ENCODE measurements at regions not wholly inside any gene's neighbourhood (a gene's known extent, or its start where the extent isn't known, plus 50 kb on each side); places are given as distances from the start of the nearest gene placed in this dataset.

- H3K9me2 ChIP-seq (replicated peaks; ENCODE audit: insufficient read depth, low read length): no peaks in the 10 kb centered on the region
- H3K27ac ChIP-seq (ENCODE audit: low read depth, low read length): no peak overlapping the region
- no peak for TF ChIP-seq EZH2phosphoT487 (conservative IDR thresholded peaks at IDR 0.05; ENCODE audit: low read length)
- no peak overlapping the region for H3K4me3 ChIP-seq (ENCODE audit: insufficient read depth, low read length, poor library complexity, severe bottlenecking)
- no peaks in the 10 kb centered on the region for H3F3A ChIP-seq (ENCODE audit: insufficient read depth)
- H3K27me3 ChIP-seq (ENCODE audit: low read length): no peaks in the 10 kb centered on the region
- H3K4me2 ChIP-seq (ENCODE audit: low read depth, low read length, poor library complexity, severe bottlenecking): no peak overlapping the region
- no peaks in the 10 kb centered on the region for H3K79me2 ChIP-seq (ENCODE audit: insufficient read depth, low read length)
- H3K36me3 ChIP-seq (ENCODE audit: low read length): no peaks in the 10 kb centered on the region
- H3K9me3 ChIP-seq (ENCODE audit: insufficient read depth, low read length): no peaks in the 10 kb centered on the region
- H2AFZ ChIP-seq (ENCODE audit: low read depth, low read length, severe bottlenecking): no peak overlapping the region
- H4K20me1 ChIP-seq (ENCODE audit: low read depth, low read length): no peaks in the 10 kb centered on the region
- no peak overlapping the region for H3K9ac ChIP-seq (ENCODE audit: low read length)
Observed at GRCh38 chr5:51201708-51202107, 181.5 kb upstream of the ISL1 start.

DNA sequence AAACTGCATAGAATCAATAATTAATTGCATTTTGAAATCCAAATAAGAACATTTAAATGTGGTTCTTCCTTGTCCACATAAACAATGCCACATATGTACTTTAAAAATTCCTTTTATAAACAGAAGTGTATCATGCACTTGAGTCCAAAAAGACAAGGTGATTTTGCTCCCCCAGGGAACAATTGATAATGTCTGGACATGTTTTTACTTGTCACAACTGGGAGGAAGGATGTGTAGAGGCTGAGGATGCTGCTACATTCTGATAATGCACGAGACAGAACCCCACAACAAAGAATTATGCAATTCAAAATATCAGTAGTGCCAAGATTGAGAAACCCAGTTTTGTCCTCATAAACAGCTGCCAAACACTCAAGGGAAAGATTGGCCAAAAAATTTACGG lies 181.1 kb upstream of the ISL1 start:
- Histone ChIP-seq H3K9me3 (ENCODE audit: insufficient read depth, low read length) (no peaks in the 10 kb centered on the region), H4K20me1 (ENCODE audit: low read depth, low read length) (no peaks in the 10 kb centered on the region), H3K27ac (ENCODE audit: low read depth, low read length) (no peak overlapping the region), H3F3A (ENCODE audit: insufficient read depth) (no peaks in the 10 kb centered on the region), H3K9me2 (replicated peaks; ENCODE audit: insufficient read depth, low read length) (no peaks in the 10 kb centered on the region), H3K36me3 (ENCODE audit: low read length) (no peaks in the 10 kb centered on the region), H3K9ac (ENCODE audit: low read length) (no peak overlapping the region), H3K4me3 (ENCODE audit: insufficient read depth, low read length, poor library complexity, severe bottlenecking) (no peak overlapping the region), H3K79me2 (ENCODE audit: insufficient read depth, low read length) (no peaks in the 10 kb centered on the region), H3K4me2 (ENCODE audit: low read depth, low read length, poor library complexity, severe bottlenecking) (no peak overlapping the region), H3K27me3 (ENCODE audit: low read length) (no peaks in the 10 kb centered on the region), H2AFZ (ENCODE audit: low read depth, low read length, severe bottlenecking) (no peak overlapping the region)
- TF ChIP-seq CTCF (IDR thresholded peaks at IDR 0.05; ENCODE audit: insufficient read depth, low read length, poor library complexity, severe bottlenecking) (no peak), EZH2phosphoT487 (conservative IDR thresholded peaks at IDR 0.05; ENCODE audit: low read length) (no peak)

- H3K4me2 ChIP-seq (ENCODE audit: low read depth, low read length, poor library complexity, severe bottlenecking): no peak overlapping the region
- no peak for TF ChIP-seq EZH2phosphoT487 (conservative IDR thresholded peaks at IDR 0.05; ENCODE audit: low read length)
- no peak for TF ChIP-seq CTCF (IDR thresholded peaks at IDR 0.05; ENCODE audit: insufficient read depth, low read length, poor library complexity, severe bottlenecking)
- no peaks in the 10 kb centered on the region for H3K27me3 ChIP-seq (ENCODE audit: low read length)
- H4K20me1 ChIP-seq (ENCODE audit: low read depth, low read length): no peaks in the 10 kb centered on the region
- no peak overlapping the region for H3K4me3 ChIP-seq (ENCODE audit: insufficient read depth, low read length, poor library complexity, severe bottlenecking)
- H3K9me2 ChIP-seq (replicated peaks; ENCODE audit: insufficient read depth, low read length): no peaks in the 10 kb centered on the region
- no peaks in the 10 kb centered on the region for H3K36me3 ChIP-seq (ENCODE audit: low read length)
- no peak overlapping the region for H3K9ac ChIP-seq (ENCODE audit: low read length)
- H3F3A ChIP-seq (ENCODE audit: insufficient read depth): no peaks in the 10 kb centered on the region
- no peak overlapping the region for H2AFZ ChIP-seq (ENCODE audit: low read depth, low read length, severe bottlenecking)
- no peak overlapping the region for H3K27ac ChIP-seq (ENCODE audit: low read depth, low read length)
- H3K79me2 ChIP-seq (ENCODE audit: insufficient read depth, low read length): no peaks in the 10 kb centered on the region
- H3K9me3 ChIP-seq (ENCODE audit: insufficient read depth, low read length): no peaks in the 10 kb centered on the region
Observed at GRCh38 chr5:51203598-51203997, 179.7 kb upstream of the ISL1 start.

DNA sequence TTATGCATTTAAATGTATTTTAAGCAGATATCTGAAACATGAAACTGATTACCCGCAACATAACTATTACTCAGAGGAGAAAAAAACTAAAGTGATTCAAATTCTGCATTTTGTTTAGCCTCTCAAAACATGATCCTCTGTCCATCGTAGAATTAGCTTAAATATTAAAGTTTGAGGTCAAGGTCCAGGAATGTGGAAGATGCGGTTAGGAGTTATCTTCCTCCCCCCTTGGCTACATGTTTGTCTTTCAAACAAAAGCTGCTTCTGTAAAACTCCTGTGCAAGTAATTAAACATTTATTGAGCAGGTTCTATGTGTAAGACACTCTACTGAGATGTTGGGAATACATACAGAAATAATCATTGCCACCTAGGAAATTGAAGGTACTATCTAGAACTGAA lies 175.0 kb upstream of the ISL1 start:
- TF ChIP-seq EZH2phosphoT487 (conservative IDR thresholded peaks at IDR 0.05; ENCODE audit: low read length): no peak
- TF ChIP-seq CTCF (IDR thresholded peaks at IDR 0.05; ENCODE audit: insufficient read depth, low read length, poor library complexity, severe bottlenecking): no peak
- Histone ChIP-seq H3K9me3 (ENCODE audit: insufficient read depth, low read length) (no peaks in the 10 kb centered on the region), H3K27me3 (ENCODE audit: low read length) (no peaks in the 10 kb centered on the region), H3K4me3 (ENCODE audit: insufficient read depth, low read length, poor library complexity, severe bottlenecking) (no peak overlapping the region), H3K9ac (ENCODE audit: low read length) (no peak overlapping the region), H3K4me2 (ENCODE audit: low read depth, low read length, poor library complexity, severe bottlenecking) (no peak overlapping the region), H3F3A (ENCODE audit: insufficient read depth) (no peaks in the 10 kb centered on the region), H3K9me2 (replicated peaks; ENCODE audit: insufficient read depth, low read length) (no peaks in the 10 kb centered on the region), H3K36me3 (ENCODE audit: low read length) (no peaks in the 10 kb centered on the region), H3K27ac (ENCODE audit: low read depth, low read length) (no peak overlapping the region), H3K79me2 (ENCODE audit: insufficient read depth, low read length) (no peaks in the 10 kb centered on the region), H2AFZ (ENCODE audit: low read depth, low read length, severe bottlenecking) (no peak overlapping the region), H4K20me1 (ENCODE audit: low read depth, low read length) (no peaks in the 10 kb centered on the region)
